K562 (cell line): ENCODE measurements at regions not wholly inside any gene's neighbourhood (a gene's known extent, or its start where the extent isn't known, plus 50 kb on each side); places are given as distances from the start of the nearest gene placed in this dataset.

ENCODE experiments used
- ATAC-seq: fragments of 200-7000 bp; cut with Tn5 transposase; 3 replicates; pipeline ENCODE4 v1.9.1; 2020; ENCODE audit warnings: moderate library complexity
- BruUV-seq: library from RNA; stranded (reverse); fragments of 400-500 nt; replicated peaks from 2 replicates; lab custom pipeline; 2021; lab: Mats Ljungman, UMichigan
- CTCF ChIA-PET: fragments of 300-600 bp; formaldehyde crosslinking; extraction: SDS; loops from one replicate; lab custom pipeline; 2021; ENCODE audit warnings: low intra/inter-chr PET ratio; lab: Yijun Ruan, JAX
- POLR2A ChIA-PET: fragments of 300-600, 350-650 bp; sonication (Branson Sonifier 250); formaldehyde crosslinking; extraction: SDS; loops from one replicate; lab custom pipeline; 2021; ENCODE audit warnings: antibody characterized with exemption, inconsistent platforms; lab: Yijun Ruan, JAX
- DNase-seq, 4 experiments: peaks; one replicate each; pipeline versions ENCODE4 v3.0.0 to v3.0.0-alpha.2; 2011 to 2018; ENCODE audit warnings: low spot score in 3 of 4, mixed read lengths in 3 of 4; ENCODE audit errors: extremely low read depth in 1 of 4
- FAIRE-seq: peaks from 2 replicates; lab custom pipeline; 2011; peaks lifted over from hg19 to GRCh38; lab: Jason Lieb, UNC
- H2AFZ ChIP-seq: 2 replicates; pipeline ENCODE4 v1.6.0; 2011; ENCODE audit warnings: low read depth, low read length, control low read depth, inconsistent platforms
- H3K27ac ChIP-seq: fragments of 200-600 bp; 3 replicates; pipeline ENCODE4 v1.8.0; 2011; ENCODE audit warnings: low read depth, mild to moderate bottlenecking, control low read depth, inconsistent platforms, low read length, moderate library complexity, mixed read lengths; ENCODE audit errors: extremely low read depth
- H3K27me3 ChIP-seq, 2 experiments: fragments of 300-600 bp in 1 of 2; 2 replicates in 1 of 2; 3 replicates in 1 of 2; pipeline versions ENCODE4 v1.6.0 to v1.8.0; 2011; ENCODE audit warnings: inconsistent platforms in 2 of 2, low read length in 2 of 2, mild to moderate bottlenecking in 1 of 2, mixed read lengths in 1 of 2, moderate library complexity in 1 of 2; ENCODE audit not compliant: control insufficient read depth in 2 of 2, insufficient read depth in 2 of 2
- H3K36me3 ChIP-seq: fragments of 300-600 bp; 3 replicates; pipeline ENCODE4 v1.8.0; 2011; ENCODE audit warnings: mild to moderate bottlenecking, low read length, inconsistent platforms; ENCODE audit not compliant: control insufficient read depth, insufficient read depth
- H3K4me1 ChIP-seq, 2 experiments: fragments of 200-600 bp in 1 of 2; replicated peaks in 1 of 2; 2 replicates in 1 of 2; 3 replicates in 1 of 2; pipeline versions ENCODE4 v1.5.1 to v1.8.0; 2011; ENCODE audit warnings: inconsistent platforms in 2 of 2, low read length in 2 of 2, mild to moderate bottlenecking in 1 of 2, mixed read lengths in 1 of 2, moderate library complexity in 1 of 2; ENCODE audit not compliant: control insufficient read depth in 2 of 2, insufficient read depth in 2 of 2
- H3K4me2 ChIP-seq: 2 replicates; pipeline ENCODE4 v1.6.1; 2011; ENCODE audit warnings: low read length, control low read depth, inconsistent platforms, mixed read lengths; ENCODE audit not compliant: insufficient read depth
- H3K4me3 ChIP-seq: fragments of 200-600 bp; sonication (generic), shearing (Covaris generic); 2 replicates; pipeline ENCODE4 v1.5.1; 2016; ENCODE audit warnings: control low read depth, inconsistent platforms
- H3K79me2 ChIP-seq: fragments of 200-600 bp; 3 replicates; pipeline ENCODE4 v1.8.0; 2011; ENCODE audit warnings: low read length, inconsistent platforms; ENCODE audit not compliant: control insufficient read depth, insufficient read depth
- H3K9ac ChIP-seq, 2 experiments: 2 replicates each; pipeline versions ENCODE4 v1.6.0 to v1.6.1; 2011; ENCODE audit warnings: low read depth in 2 of 2, low read length in 2 of 2, control low read depth in 1 of 2, inconsistent platforms in 1 of 2, mild to moderate bottlenecking in 1 of 2, mixed read lengths in 1 of 2; ENCODE audit not compliant: insufficient read depth in 1 of 2
- H3K9me1 ChIP-seq: one replicate; pipeline ENCODE4 v1.6.0; 2011; ENCODE audit warnings: inconsistent platforms, mild to moderate bottlenecking, low read length, moderate library complexity; ENCODE audit not compliant: control insufficient read depth, insufficient read depth
- H3K9me3 ChIP-seq: replicated peaks from 2 replicates; pipeline ENCODE4 v1.5.1; 2011; ENCODE audit warnings: low read depth, low read length, inconsistent platforms; ENCODE audit not compliant: control insufficient read depth, insufficient read depth
- H4K20me1 ChIP-seq: replicated peaks from 2 replicates; pipeline ENCODE4 v1.6.1; 2011; ENCODE audit warnings: low read length, inconsistent platforms, mixed read lengths; ENCODE audit not compliant: control insufficient read depth, insufficient read depth
- ADNP ChIP-seq: fragments of 200-800 bp; sonication (Bioruptor generic); IDR thresholded peaks from 2 replicates; pipeline ENCODE4 v1.6.1; 2016; ENCODE audit warnings: missing genetic modification characterization, missing compliant biosample characterization
- GTF2A2 ChIP-seq: IDR thresholded peaks from 2 replicates; pipeline ENCODE4 v1.6.1; 2016; ENCODE audit warnings: mild to moderate bottlenecking, missing genetic modification characterization, missing compliant biosample characterization
- HNRNPUL1 ChIP-seq: fragments of 200-400 bp; formaldehyde crosslinking; IDR thresholded peaks from 2 replicates; pipeline ENCODE4 v1.6.1; 2017; ENCODE audit warnings: low read length
- IRF1 ChIP-seq: sonication (generic); formaldehyde crosslinking; IDR thresholded peaks from 2 replicates; pipeline ENCODE4 v1.8.0; 2022; ENCODE audit warnings: missing genetic modification reagents, mild to moderate bottlenecking, borderline replicate concordance
- KAT7 ChIP-seq: sonication (generic); formaldehyde crosslinking; IDR thresholded peaks from 2 replicates; pipeline ENCODE4 v1.8.0; 2022; ENCODE audit warnings: missing genetic modification reagents, mild to moderate bottlenecking, borderline replicate concordance
- NELFE ChIP-seq: IDR thresholded peaks from 2 replicates; pipeline ENCODE4 v1.6.1; 2011; ENCODE audit warnings: mild to moderate bottlenecking; ENCODE audit not compliant: insufficient read depth, insufficient read length
- SIRT6 ChIP-seq: IDR thresholded peaks from one replicate; pipeline ENCODE4 v1.6.1; 2012; ENCODE audit warnings: low read depth, mild to moderate bottlenecking, control low read depth, inconsistent platforms, low read length, moderate library complexity
- SMARCA5 ChIP-seq: fragments of 450-650 bp; IDR thresholded peaks from 2 replicates; pipeline ENCODE4 v1.6.1; 2016
- SNIP1 ChIP-seq: fragments of 450-650 bp; IDR thresholded peaks from 2 replicates; pipeline ENCODE4 v1.7.1; 2017; ENCODE audit warnings: low read depth, mild to moderate bottlenecking
- TAF9B ChIP-seq: fragments of 450-650 bp; IDR thresholded peaks from 2 replicates; pipeline ENCODE4 v1.6.1; 2018; ENCODE audit warnings: mild to moderate bottlenecking; ENCODE audit not compliant: partially characterized antibody
- TCF3 ChIP-seq: sonication (generic); formaldehyde crosslinking; IDR thresholded peaks from 2 replicates; pipeline ENCODE4 v1.4.0; 2020; ENCODE audit warnings: mild to moderate bottlenecking, missing genetic modification reagents
- ZBED1 ChIP-seq: IDR thresholded peaks from 2 replicates; pipeline ENCODE4 v1.6.1; 2014
- ZNF239 ChIP-seq: fragments of 250-450 bp; sonication (Bioruptor Pico); IDR thresholded peaks from 2 replicates; pipeline ENCODE4 v1.4.0; 2020; ENCODE audit warnings: mild to moderate bottlenecking
- ZNF449 ChIP-seq: fragments of 250-450 bp; sonication (Bioruptor Pico); IDR thresholded peaks from 2 replicates; pipeline ENCODE4 v1.8.0; 2022; ENCODE audit warnings: moderate library complexity, mild to moderate bottlenecking, inconsistent platforms
- WGBS: fragments of 100-300 bp; shearing (Covaris generic); methylation state at CpG from one replicate; pipeline ENCODE4 v1.1.6; 2016; ENCODE audit warnings: low coverage, mixed read lengths; ENCODE audit not compliant: insufficient coverage; ENCODE audit errors: missing lambda C conversion rate; 5-methylcytosine and 5-hydroxymethylcytosine counted together
- in situ Hi-C: fragments of 300-500 bp; cut with MboI; formaldehyde crosslinking; loops from 4 replicates; pipeline ENCODE4 v1.15.0; 2018; ENCODE audit warnings: inconsistent platforms, mixed read lengths
- intact Hi-C: fragments of 100-400 bp; cut with micrococcal nuclease; formaldehyde crosslinking; loops from 2 replicates; pipeline ENCODE4 v1.14.2; 2022
- TF ChIP-seq, protein P1 (sequence below): fragments of 250-450 bp; sonication (Bioruptor Pico); IDR thresholded peaks from 2 replicates; pipeline ENCODE4 v1.8.0; 2022; ENCODE audit warnings: moderate library complexity, mild to moderate bottlenecking, inconsistent platforms

- no peak overlapping the region for H2AFZ ChIP-seq
- no peak overlapping the region for H3K4me3 ChIP-seq
- TF ChIP-seq SMARCA5 (no peak), SNIP1 (no peak), ADNP (tag) (no peak), TCF3 (CRISPR knock-in tag) (no peak), ZNF449 (no peak), IRF1 (no peak), TAF9B (no peak), SIRT6 (no peak), KAT7 (CRISPR knock-in tag) (no peak), ZBED1 (no peak), ZNF239 (CRISPR knock-in tag) (no peak), HNRNPUL1 (no peak), GTF2A2 (no peak), NELFE (no peak)
- TF ChIP-seq, protein P1, sequence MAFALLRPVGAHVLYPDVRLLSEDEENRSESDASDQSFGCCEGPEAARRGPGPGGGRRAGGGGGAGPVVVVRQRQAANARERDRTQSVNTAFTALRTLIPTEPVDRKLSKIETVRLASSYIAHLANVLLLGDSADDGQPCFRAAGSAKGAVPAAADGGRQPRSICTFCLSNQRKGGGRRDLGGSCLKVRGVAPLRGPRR (CRISPR knock-in tag): no peak
- H3K4me2 ChIP-seq: no peak overlapping the region
- H3K4me1 ChIP-seq: no peaks in the 10 kb centered on the region
- ATAC-seq (no peak), FAIRE-seq (no peak), DNase-seq (no peak)
- H3K9ac ChIP-seq: no peak overlapping the region
- in situ Hi-C loops (no loop called here), intact Hi-C loops (no loop called here)
- no peaks in the 10 kb centered on the region for H3K79me2 ChIP-seq
- no peaks in the 10 kb centered on the region for H3K9me3 ChIP-seq
- no peak overlapping the region for H3K27ac ChIP-seq
- H3K36me3 ChIP-seq: no peaks in the 10 kb centered on the region
- CTCF ChIA-PET: no interaction called here
- WGBS: 2% methylated on average over 13 of the region's 14 CpGs
- peaks cover 50 to 66% of the 10 kb centered on the region in 2 experiments for H3K27me3 ChIP-seq
- H4K20me1 ChIP-seq: peaks cover 8% of the 10 kb centered on the region
- BruUV-seq: no TSS peak
- H3K9me1 ChIP-seq: no peaks in the 10 kb centered on the region
- POLR2A ChIA-PET: no interaction called here
These were observed 473.0 kb downstream of the BRD1 start for GRCh38 chr22:49354516-49355210.
